ENCODE measurements at regions not wholly inside any gene's neighbourhood (a gene's known extent, or its start where the extent isn't known, plus 50 kb on each side); places are given as distances from the start of the nearest gene placed in this dataset.
A peak's percentile ranks its signal among the peaks of the same experiment; 100 is the strongest.

DNA sequence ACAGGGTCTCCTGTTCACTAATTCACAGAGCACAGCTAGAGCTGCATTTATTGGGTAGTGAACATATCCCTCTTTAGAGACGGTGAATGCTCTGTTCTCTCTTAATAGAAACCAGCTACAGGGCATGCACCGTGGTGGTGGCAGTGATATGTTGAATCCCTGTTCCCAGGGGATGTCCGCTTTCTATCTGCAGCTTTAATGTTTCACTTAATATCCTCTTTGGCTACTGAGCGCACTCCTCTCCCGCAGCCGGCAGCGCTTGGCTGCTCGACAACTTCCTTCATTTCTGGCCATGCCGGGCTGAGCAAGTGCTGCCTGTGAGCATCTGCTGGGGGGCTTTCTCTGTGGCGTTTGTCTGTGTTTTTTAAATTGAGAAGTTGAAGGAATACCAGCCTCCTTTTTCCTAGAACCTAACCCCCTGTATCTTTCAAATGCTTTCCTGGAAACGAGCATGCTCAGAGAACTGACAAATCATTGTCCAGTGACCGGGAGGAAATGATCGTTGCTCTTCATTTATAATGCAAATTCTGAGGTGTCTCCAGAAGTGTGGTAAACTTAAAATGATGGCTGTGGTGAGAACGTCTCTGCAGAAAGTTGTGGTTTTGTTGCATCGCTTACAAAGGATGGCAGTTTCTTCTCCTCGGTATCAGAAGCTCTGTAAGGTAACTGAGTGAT lies 297.9 kb downstream of the UTRN start:
- DNase-seq = peak; percentile 70

DNA sequence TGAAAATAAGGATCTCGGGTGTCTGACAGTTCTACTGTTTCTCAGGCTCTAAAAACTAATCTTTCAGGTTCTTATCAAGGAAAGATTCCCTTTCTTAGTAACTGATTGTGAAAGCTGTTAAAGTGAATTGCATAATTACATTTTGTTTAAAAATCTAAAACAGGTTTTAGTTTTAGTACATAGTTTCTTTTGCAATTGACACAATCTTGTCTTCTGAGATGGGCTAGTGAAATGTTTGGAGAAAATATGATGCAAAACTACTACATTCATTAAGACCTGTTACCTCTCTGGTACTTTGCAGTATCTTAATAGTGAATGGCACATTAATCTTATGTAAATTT lies 298.4 kb downstream of the UTRN start:
- DNase-seq = no peak

DNA sequence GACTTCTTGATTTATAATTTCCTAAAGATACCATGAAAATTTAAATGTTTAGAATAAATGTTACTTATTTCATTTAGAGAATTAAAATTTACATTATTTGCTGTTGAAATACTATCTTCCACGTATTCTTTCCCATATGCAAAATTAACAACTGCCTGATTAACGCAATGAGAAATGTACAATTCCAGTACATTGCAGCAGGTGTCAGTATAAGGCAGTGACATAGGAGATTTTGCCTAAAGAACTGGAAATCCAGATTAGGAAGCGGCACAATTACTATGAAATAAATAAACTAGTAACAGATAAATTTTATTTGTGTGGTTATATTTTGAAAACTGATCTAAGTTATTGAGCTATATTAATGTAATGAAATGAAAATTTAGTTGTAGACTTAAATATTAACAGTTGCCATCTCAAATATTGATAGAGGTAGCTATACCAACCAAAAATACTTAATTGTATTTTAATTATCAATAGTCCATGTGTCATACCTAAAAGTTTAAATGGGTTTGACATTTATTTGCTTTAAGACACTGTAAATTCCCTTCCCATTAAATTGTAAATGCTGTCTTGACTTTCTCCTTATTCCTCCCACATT lies 300.2 kb downstream of the UTRN start:
- no peak for DNase-seq

DNA sequence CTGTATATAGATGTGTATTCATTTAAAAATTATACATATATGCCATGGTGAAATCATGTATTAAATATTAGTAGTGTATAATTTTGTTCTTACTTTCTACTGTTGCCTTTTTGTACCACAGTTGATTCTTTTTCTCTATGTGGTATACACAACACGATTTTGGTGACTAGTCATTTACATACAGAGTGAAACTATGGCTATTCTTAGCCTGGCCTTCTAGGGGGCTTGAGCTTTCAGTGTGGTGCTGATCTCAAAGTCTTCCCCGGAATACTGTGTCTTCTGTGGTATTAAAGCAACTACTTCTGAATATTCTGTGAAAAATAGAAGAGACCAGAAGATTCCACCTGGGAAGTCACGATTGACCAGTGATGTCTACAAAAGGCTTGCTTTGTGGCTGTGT lies 301.9 kb downstream of the UTRN start:
- no peak for DNase-seq

DNA sequence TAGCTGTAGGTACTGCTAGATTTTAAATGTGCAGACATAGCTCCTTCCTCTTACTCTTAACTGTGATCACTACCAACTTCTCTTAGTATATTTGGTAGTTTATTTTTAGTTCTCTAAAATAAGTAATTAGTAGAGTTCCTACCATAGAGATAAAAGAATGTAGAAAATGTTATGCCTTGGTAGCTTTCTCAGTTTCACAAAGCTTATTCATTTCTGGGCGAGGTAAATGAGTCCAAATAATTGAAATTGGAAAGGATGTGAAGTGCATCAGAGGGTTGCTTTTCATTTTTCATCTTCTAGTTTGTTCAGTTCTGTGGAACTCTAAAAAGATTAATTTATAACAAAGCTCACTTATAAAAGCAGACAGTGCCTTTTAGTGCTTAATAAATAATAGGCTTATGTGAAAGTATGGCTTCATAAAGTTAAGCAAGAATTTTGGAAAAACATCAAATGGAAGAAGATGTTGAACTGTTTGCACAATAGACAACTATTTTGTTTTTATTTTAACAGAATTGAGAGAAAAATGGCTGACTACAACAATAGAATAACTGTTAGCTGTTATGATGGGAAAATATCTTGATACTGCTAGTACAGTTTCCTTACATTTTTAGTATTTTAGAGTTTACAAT lies 303.7 kb downstream of the UTRN start:
- DNase-seq = no peak

DNA sequence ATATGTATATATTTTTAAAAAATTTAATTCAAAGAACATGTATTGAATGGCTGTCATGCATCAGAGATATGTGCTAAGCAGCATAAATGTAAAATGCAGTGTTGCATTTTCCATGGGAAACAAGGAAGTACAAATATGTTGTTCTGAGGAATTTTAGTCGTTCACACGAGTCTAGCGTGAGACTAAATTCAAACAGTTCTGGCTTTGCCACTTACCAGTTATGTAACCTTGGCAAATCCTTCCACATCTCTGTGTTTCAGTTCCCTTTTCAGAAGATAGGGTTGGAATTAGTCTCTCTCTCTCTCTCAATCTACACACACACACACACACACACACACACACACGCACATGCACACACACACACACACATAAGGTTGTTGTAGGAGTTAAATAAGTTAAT lies 305.4 kb downstream of the UTRN start:
- no peak for DNase-seq

DNA sequence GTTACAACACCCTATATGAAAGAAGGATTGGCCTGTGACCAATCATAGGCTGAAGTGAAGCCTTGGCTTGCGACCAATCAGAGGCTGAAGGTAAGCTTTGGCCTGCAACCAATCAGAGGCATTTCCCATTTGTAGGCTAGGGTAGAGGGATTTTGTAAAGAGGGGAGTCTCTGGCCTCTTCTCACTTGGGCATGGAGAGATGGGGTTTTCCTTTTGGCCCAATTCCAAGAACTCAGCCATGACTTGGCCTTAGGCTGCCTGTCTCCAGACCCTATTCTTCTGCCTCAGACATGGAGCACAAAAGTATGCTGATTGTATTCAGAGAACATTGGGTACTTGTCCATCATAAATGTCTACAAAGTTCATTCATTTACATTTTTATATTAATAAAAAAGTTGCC lies 308.3 kb downstream of the UTRN start:
- no peak for DNase-seq

DNA sequence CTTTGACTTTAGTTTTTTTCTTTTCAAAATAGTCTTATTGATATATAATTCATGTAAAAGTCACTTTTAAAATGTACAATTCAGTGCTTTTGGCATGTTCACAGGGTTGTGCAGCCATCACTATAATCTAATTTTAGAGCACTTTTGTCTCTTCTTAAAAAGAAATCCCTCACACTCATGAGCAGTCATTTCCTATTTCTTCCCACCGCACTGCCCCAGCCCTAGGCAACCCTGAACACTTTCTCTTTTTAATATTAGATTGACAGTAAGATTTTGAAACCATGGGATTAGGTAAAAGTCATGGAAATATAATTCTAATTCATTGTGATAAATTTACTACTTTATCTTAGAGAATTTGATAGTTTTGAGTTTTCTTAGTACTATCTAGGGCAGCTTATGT lies 309.4 kb downstream of the UTRN start:
- DNase-seq = no peak

DNA sequence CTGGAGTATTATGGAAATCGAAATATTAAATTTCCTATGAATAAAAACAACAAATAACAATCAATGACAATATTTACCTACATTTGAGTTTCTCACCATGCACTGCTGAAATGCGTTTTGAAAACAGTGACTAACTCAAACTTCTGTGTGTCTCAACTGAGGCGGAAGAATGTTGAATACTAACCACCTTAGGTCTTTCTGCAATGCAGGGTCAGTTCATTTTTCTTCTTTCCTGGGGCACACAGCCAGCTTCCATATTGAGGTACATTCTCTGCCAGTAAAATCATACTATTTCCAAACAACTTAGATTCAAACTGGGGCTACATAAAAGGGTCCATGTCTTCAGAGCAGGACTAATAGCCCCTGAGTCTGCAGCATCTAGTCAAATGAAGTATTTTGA lies 310.1 kb downstream of the UTRN start:
- DNase-seq = no peak

DNA sequence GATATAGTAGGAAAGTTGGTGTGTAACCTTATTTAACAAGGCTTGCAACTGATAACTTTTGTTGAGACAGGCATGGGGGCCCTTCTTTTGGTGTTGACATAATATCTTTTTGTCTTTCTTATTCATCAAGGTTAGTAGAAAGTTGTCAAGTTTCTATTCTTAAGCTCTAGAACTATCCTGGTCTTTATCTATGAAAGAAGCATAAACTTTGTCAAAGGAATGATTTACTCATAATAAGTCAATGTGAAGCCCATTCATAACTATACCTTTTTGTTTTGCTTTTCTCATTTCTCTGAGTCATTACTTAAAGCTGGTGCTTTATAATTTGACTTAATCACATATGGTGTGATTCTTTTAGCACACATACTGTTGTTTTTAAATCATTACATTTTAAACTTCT lies 312.4 kb downstream of the UTRN start:
- DNase-seq = no peak

DNA sequence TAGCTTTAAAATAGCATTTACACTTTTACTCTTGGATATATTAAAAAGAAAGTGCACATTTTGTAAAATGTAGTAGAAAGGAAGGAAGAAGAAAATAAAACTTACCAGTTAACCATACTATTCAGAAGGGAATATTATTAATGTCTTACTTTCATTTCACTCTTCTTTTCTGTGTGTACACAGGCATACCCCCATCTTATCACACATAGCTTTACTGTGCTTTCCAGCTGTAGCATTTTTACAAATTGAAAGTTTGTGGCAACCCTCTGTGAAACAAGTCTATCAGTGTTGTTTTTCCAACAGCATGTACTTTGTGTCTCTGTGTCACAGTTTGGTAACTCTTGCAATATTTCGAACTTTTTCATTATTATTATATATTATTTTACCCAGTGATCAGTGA lies 314.5 kb downstream of the UTRN start:
- DNase-seq = no peak

DNA sequence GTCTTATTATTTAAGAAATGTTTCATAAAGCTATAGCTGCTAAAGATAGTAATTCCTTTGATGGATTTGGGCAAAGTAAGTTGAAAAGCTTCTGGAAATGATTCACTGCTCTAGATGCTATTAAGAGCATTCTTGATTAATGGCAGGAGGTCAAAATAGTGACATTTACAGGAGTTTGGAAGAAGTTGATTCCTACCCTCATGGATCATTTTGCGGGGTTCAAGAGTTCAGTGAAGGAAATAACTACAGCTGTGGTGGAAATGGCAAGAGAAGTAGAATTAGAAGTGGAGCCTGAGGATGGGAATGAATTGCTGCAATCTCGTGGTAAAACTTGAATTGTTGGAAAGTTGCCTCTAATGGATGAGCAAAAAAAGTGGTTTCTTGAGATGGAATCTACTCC lies 316.1 kb downstream of the UTRN start:
- DNase-seq = no peak

DNA sequence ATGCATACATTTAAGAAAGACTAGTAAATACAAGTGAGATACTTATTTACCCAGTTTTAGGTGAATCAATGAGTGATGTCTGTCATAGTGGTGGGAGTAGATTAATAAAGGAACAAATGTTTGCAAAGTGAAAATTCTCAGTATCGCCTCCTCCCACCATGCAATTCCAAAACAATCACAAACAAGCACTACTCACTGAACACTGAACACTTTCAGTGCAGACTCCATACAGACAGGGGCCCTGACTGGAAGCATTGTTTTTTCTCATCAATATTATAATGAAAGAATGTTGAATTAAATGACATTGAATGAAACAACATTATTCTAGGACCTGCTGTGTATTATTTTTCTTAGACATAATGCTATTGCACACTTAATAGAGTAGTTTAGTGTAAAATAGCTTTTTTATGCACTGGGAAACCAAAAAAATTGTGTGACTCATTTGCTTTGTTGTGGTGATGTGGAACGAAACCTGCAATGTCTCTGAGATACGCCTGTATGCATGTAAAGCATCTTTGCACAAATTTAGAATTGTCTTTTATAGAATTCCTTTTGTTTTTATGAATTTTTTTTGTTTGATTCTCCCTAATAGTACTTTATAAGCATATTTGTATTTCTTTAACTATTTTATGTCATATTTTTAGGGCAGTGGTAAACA lies 317.5 kb downstream of the UTRN start:
- no peak for DNase-seq

DNA sequence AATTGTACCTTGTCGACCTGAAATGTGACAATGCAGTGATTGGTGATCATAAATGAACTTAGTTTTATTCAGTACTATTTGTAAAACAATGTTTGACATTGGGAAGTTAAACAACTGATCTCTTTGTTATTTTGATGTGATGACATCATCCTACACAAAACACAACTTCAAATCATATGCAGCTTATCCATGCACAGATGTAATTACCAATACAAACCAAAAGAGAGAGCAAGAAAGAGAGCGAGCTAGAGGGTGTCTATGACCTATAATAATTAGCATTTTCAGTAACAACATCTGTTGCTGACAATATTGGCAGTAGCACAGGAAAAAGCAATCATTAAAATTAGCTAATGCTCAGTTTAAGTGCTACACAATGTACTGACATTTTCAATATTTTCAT lies 320.9 kb downstream of the UTRN start:
- no peak for DNase-seq

DNA sequence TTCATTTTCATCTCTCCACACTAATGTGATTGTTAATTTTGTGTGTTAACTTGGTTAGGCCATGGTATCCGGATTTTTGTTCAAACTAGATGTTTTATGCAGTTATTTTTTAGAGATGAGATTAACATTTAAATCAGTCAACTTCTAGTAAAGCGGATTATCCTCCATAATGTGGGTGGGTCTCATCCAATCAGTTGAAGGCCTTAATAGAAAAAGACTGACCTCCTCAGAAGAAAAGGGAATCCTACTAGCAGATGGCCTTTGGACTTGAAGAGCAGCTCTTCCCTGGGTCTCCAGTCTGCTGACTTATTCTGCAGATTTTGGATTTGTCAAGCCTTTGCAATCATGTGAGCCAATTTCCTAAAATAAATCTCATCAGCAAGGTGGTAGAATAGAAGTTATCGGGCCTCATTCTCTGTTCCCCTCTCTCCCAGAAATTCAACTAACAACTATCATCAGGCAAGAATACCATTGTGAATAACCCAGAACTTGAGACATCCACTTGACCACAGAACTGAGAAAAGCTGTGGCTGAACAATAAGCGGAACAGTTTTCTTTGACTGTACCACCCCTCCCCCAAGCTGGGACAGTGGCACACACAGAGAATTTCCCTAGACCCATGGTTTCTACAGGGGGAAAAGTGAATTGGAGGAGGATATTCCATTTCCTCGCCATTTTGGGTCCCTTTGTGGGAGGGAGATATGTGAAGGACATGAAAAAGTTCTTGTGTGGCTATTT lies 323.0 kb downstream of the UTRN start:
- DNase-seq = no peak

DNA sequence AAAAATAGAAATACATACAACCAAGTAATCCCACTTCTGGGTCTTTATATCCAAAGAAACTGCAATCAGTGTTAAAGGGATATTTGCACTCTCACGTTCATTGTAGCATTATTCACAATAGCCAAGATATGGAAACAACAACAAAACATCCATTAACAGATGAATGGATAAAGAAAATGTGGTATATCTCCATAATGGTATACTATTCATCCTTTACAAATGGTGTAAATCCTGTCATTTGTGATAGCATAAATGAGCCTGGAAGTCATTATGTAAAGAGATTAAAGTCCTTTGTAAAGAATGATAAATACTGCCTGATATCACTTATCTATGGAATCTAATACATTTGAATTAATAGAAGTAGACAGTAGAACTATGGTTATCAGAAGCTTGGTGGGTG lies 327.7 kb downstream of the UTRN start:
- no peak for DNase-seq

DNA sequence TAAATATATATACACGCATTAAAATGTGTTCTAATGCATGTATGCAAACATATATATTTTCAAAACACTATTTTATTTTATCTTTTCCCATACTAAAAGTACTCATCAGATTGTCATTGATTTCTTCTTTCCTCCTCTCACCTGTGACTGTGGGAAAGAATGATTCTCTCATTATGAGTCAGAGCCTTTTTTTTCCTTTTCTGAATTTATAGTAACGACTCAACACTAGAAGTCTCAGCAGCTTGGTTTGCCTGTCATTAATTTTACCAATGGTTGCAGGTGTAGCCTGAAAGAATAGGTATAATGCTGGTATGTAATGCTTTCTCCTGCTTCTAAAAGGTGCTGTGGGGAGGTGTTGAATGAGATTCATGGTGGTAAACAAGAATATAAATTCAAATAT lies 328.7 kb downstream of the UTRN start:
- DNase-seq = no peak

DNA sequence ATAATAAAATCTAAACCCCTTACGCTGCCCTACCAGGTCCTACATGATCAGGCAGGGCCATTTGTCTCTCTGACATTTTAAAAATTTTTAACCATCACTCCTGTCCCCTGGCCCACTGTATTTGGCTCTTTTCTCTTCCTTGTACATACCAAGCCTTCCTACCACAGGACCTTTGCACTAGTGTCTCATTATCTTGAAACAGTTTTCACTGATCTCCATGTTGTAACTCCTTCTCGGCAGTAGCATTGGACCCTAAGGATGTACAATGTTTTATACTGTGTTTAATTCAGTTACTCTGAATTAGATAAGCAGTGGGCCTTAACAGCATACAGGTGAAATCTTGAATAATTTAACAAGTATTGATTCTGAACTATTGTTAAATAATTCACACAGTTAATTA lies 330.7 kb downstream of the UTRN start:
- DNase-seq = no peak

DNA sequence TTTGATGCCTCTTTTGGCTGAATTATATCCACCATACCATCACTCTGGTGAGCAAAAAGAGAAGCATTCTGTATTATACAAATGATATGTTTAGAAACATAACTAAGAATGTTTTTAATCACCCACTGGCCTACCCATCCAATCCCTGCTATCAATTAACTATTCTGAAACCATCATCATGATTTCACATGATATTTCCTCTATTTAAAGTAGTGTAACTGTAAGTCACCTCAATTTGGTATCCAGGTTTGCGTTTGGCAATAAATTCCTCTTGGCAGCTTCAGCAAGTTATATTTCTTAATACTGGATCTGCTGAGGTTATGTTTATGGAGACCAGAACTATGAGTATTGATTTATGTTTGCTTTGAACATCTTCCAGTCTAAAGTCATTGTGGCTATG lies 332.1 kb downstream of the UTRN start:
- DNase-seq = no peak

DNA sequence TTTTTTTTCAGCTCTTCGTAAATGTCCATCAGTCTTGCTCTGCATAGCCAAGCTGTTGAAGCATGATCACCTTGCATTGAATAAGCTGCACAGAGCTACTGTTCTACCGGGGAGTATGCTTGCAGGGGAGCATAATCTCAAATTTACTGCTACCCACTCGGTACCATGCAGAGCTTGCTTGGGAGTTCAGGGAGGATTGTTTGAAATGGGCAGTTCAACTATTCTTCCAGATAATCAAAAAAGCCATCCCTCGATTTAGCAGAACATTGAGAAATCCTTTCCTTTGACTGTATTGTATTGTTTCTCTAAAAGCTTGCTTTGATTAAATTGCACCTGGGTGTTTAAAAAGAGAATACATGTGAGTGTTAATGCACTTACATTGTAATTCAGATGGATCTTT lies 332.6 kb downstream of the UTRN start:
- DNase-seq = no peak

DNA sequence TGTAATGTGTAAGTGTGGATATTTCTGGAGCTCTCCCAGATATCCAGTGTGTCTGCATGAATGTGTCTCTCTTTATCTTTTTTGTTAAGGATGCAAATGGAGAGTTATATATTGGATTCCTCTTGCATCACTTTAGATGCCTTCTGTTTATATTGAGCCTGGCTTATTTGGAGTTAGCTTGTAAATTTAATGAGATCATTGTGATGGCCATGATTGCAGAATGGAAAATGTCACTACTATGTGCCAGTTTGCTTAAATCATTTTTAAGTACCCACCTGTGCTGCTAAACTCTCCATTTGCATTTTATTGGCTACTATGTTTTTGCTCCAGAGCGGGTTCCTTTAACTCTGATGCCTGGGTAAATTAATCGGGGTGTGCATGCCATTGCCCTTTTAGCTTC lies 334.8 kb downstream of the UTRN start:
- no peak for DNase-seq

DNA sequence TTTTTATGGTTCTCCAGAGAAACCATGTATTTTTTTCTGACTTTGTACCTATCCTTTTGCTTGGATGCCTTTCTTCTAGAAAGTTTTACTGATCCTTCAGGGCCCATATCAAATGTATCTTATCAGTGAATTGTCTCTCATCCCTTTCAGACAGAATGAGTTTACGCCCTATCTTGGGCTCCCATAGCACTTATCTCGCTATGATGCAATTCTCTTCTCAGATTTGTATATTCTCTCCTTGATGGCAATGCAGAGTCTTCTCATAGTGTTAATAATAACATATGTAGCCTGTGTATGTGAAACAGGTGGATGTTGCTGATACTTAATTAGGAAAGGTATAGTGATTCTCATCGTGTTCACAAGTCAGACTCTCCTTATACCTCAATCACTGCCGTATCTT lies 336.2 kb downstream of the UTRN start:
- DNase-seq = no peak

DNA sequence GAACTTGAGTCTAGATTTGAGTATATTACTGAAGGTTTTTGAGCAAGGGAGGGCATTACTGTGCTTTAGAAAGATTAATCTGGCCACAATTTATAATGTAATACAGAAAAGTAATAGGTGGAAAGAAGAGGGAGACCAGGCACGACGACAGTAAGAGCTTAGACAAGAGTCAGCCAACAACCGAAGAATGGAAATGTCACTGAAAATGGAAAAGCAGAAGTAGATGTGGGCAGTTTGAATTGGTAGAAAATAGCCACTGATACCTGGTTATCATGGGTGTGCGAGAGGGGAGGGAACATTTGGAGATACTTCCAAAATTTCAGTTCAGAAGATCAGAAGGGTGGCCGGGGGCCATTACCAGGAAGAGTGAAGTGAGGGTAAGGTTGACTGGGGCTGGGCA lies 339.1 kb downstream of the UTRN start:
- DNase-seq = no peak

DNA sequence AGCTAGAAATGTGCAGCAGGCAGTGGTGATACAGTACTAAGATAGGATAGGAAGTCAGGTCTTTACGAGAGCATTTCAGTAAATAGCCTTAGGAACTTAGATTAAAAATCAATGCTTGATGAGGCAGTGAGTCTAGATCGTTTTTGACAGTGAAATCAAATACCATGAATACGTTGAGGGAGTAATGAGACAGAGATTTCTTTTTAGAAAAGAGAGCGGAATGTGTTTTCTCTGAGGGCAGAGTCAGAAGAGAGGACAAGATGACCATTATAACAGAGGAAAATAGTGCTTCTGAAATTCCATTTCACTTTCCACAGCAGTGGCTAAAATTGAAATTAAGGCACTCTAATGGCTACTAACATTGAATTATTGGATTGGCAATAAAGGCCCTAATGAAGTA lies 339.6 kb downstream of the UTRN start:
- DNase-seq = no peak

Data from activated CD8-positive, alpha-beta memory T cell treated with anti-CD3 and anti-CD28 coated beads, Interleukin-2, amount 50 U/mL, for 48 hours (primary cell).